ENCODE measurements at regions not wholly inside any gene's neighbourhood (a gene's known extent, or its start where the extent isn't known, plus 50 kb on each side); places are given as distances from the start of the nearest gene placed in this dataset.

GRCh38 chr9:7996558-7996957 lies 197.0 kb upstream of the DMAC1 start:
- no peak for DNase-seq (ENCODE audit: extremely low read depth, low read depth)
- TF ChIP-seq CTCF (IDR thresholded peaks at IDR 0.05; ENCODE audit: low read depth, low read length, missing control alignments) = no peak
- H3K4me3 ChIP-seq (replicated peaks; ENCODE audit: low read depth, low read length) = no peak overlapping the region

- DNase-seq (ENCODE audit: extremely low read depth, low read depth) = no peak
- TF ChIP-seq CTCF (IDR thresholded peaks at IDR 0.05; ENCODE audit: low read depth, low read length, missing control alignments) = no peak
- H3K4me3 ChIP-seq (replicated peaks; ENCODE audit: low read depth, low read length) = no peak overlapping the region
Measured at GRCh38 chr9:7988644-7989280, 189.2 kb upstream of the DMAC1 start.

- TF ChIP-seq CTCF (IDR thresholded peaks at IDR 0.05; ENCODE audit: low read depth, low read length, missing control alignments) = no peak
- H3K4me3 ChIP-seq (replicated peaks; ENCODE audit: low read depth, low read length) = no peak overlapping the region
- DNase-seq (ENCODE audit: extremely low read depth, low read depth) = no peak
Measured at GRCh38 chr9:7984692-7985091, 185.1 kb upstream of the DMAC1 start.

GRCh38 chr9:7984203-7984602 lies 184.6 kb upstream of the DMAC1 start:
- no peak for DNase-seq (ENCODE audit: extremely low read depth, low read depth)
- TF ChIP-seq CTCF (IDR thresholded peaks at IDR 0.05; ENCODE audit: low read depth, low read length, missing control alignments) = no peak
- no peak overlapping the region for H3K4me3 ChIP-seq (replicated peaks; ENCODE audit: low read depth, low read length)

GRCh38 chr9:7983490-7983889 lies 183.9 kb upstream of the DMAC1 start:
- TF ChIP-seq CTCF (IDR thresholded peaks at IDR 0.05; ENCODE audit: low read depth, low read length, missing control alignments) = no peak
- no peak for DNase-seq (ENCODE audit: extremely low read depth, low read depth)

GRCh38 chr9:7982907-7983306 lies 183.3 kb upstream of the DMAC1 start:
- DNase-seq (ENCODE audit: extremely low read depth, low read depth) = no peak
- no peak overlapping the region for H3K4me3 ChIP-seq (replicated peaks; ENCODE audit: low read depth, low read length)
- TF ChIP-seq CTCF (IDR thresholded peaks at IDR 0.05; ENCODE audit: low read depth, low read length, missing control alignments) = no peak

More at GRCh38 chr9:7983490-7983889, 183.9 kb upstream of the DMAC1 start:
- H3K4me3 ChIP-seq (replicated peaks; ENCODE audit: low read depth, low read length) = no peak overlapping the region

Measured in HFF-Myc (cell line).